H9 (cell line): ENCODE measurements at regions not wholly inside any gene's neighbourhood (a gene's known extent, or its start where the extent isn't known, plus 50 kb on each side); places are given as distances from the start of the nearest gene placed in this dataset.
A peak's percentile ranks its signal among the peaks of the same experiment; 100 is the strongest.

Source experiments
- DNase-seq: peaks from one replicate; pipeline ENCODE4 v3.0.0-alpha.2; 2017
- H2AFZ ChIP-seq: one replicate; pipeline ENCODE4 v1.6.1; 2013; ENCODE audit warnings: mild to moderate bottlenecking, low read length, control low read depth, moderate library complexity
- H2AK5ac ChIP-seq: 2 replicates; pipeline ENCODE4 v1.6.1; 2013; ENCODE audit warnings: low read length, control low read depth, mixed read lengths; ENCODE audit not compliant: insufficient read length
- H2BK120ac ChIP-seq: one replicate; pipeline ENCODE4 v1.6.1; 2013; ENCODE audit warnings: low read depth, mild to moderate bottlenecking, low read length, control low read depth, inconsistent platforms; ENCODE audit not compliant: poor library complexity, severe bottlenecking
- H2BK12ac ChIP-seq: 2 replicates; pipeline ENCODE4 v1.6.1; 2013; ENCODE audit warnings: low read length, control low read depth, mixed read lengths, low read depth; ENCODE audit not compliant: insufficient read length
- H2BK15ac ChIP-seq: 2 replicates; pipeline ENCODE4 v1.6.1; 2013; ENCODE audit warnings: low read depth, low read length, control low read depth
- H2BK20ac ChIP-seq: one replicate; pipeline ENCODE4 v1.6.1; 2013; ENCODE audit warnings: low read depth, mild to moderate bottlenecking, low read length, control low read depth, inconsistent platforms; ENCODE audit not compliant: poor library complexity, severe bottlenecking
- H2BK5ac ChIP-seq: 2 replicates; pipeline ENCODE4 v1.6.1; 2013; ENCODE audit warnings: low read length, control low read depth, mixed read lengths; ENCODE audit not compliant: insufficient read length
- H3K14ac ChIP-seq: 2 replicates; pipeline ENCODE4 v1.6.1; 2013; ENCODE audit warnings: low read length, control low read depth; ENCODE audit not compliant: insufficient read depth
- H3K18ac ChIP-seq: 2 replicates; pipeline ENCODE4 v1.6.1; 2013; ENCODE audit warnings: low read depth, mild to moderate bottlenecking, mixed read lengths, low read length, control low read depth; ENCODE audit not compliant: insufficient read length
- H3K23ac ChIP-seq: 2 replicates; pipeline ENCODE4 v1.6.1; 2013; ENCODE audit warnings: low read length, control low read depth, mixed read lengths, low read depth; ENCODE audit not compliant: insufficient read length
- H3K23me2 ChIP-seq: 2 replicates; pipeline ENCODE4 v1.6.1; 2013; ENCODE audit warnings: low read depth, mild to moderate bottlenecking, mixed read lengths, low read length, control low read depth; ENCODE audit not compliant: insufficient read length, poor library complexity, severe bottlenecking
- H3K27ac ChIP-seq: 2 replicates; pipeline ENCODE4 v1.5.1; 2013; ENCODE audit warnings: low read length, control low read depth, mixed read lengths, low read depth; ENCODE audit not compliant: insufficient read length
- H3K27me3 ChIP-seq: 2 replicates; pipeline ENCODE4 v1.6.1; 2013; ENCODE audit warnings: low read length, control low read depth, inconsistent platforms; ENCODE audit not compliant: insufficient read depth
- H3K4ac ChIP-seq: 2 replicates; pipeline ENCODE4 v1.6.1; 2013; ENCODE audit warnings: low read depth, mild to moderate bottlenecking, control low read depth, inconsistent platforms, low read length, moderate library complexity
- H3K4me1 ChIP-seq: 2 replicates; pipeline ENCODE4 v1.6.1; 2013; ENCODE audit warnings: low read length, control low read depth, inconsistent platforms; ENCODE audit not compliant: insufficient read depth
- H3K4me2 ChIP-seq: 2 replicates; pipeline ENCODE4 v1.6.1; 2013; ENCODE audit warnings: low read length, control low read depth, mixed read lengths; ENCODE audit not compliant: insufficient read length, insufficient read depth
- H3K56ac ChIP-seq: 2 replicates; pipeline ENCODE4 v1.6.1; 2013; ENCODE audit warnings: low read depth, mild to moderate bottlenecking, mixed read lengths, low read length, control low read depth; ENCODE audit not compliant: insufficient read length
- H3K79me1 ChIP-seq: 2 replicates; pipeline ENCODE4 v1.6.1; 2013; ENCODE audit warnings: low read depth, mild to moderate bottlenecking, moderate library complexity, low read length, control low read depth, inconsistent platforms; ENCODE audit not compliant: insufficient read depth, poor library complexity, severe bottlenecking
- H3K79me2 ChIP-seq: 2 replicates; pipeline ENCODE4 v1.6.1; 2013; ENCODE audit warnings: low read length, control low read depth, inconsistent platforms; ENCODE audit not compliant: insufficient read depth
- H3K9ac ChIP-seq: 2 replicates; pipeline ENCODE4 v1.6.1; 2013; ENCODE audit warnings: low read length, control low read depth, mixed read lengths; ENCODE audit not compliant: insufficient read length; ENCODE audit errors: extremely low read depth
- H3K9me3 ChIP-seq: one replicate; pipeline ENCODE4 v1.6.1; 2013; ENCODE audit warnings: low read depth, low read length, inconsistent platforms; ENCODE audit not compliant: control insufficient read depth
- H3T11ph ChIP-seq: one replicate; pipeline ENCODE4 v1.6.1; 2013; ENCODE audit warnings: mild to moderate bottlenecking, low read length, control low read depth, inconsistent platforms
- H4K20me1 ChIP-seq: one replicate; pipeline ENCODE4 v1.6.1; 2013; ENCODE audit not compliant: control insufficient read depth, insufficient read length, insufficient read depth
- H4K5ac ChIP-seq: 2 replicates; pipeline ENCODE4 v1.6.1; 2013; ENCODE audit warnings: low read depth, mild to moderate bottlenecking, mixed read lengths, low read length, control low read depth; ENCODE audit not compliant: insufficient read length
- H4K8ac ChIP-seq: replicated peaks from 2 replicates; pipeline ENCODE4 v1.6.1; 2013; ENCODE audit warnings: low read length, control low read depth, mixed read lengths, low read depth; ENCODE audit not compliant: insufficient read length
- H4K91ac ChIP-seq: 2 replicates; pipeline ENCODE4 v1.6.1; 2013; ENCODE audit warnings: low read depth, mild to moderate bottlenecking, moderate library complexity, mixed read lengths, low read length, control low read depth; ENCODE audit not compliant: insufficient read length
- H3K27ac Mint-ChIP-seq, 3 experiments: 2 replicates in 2 of 3; 3 replicates in 1 of 3; pipeline ENCODE4 v1.8.0; 2020 to 2021; ENCODE audit warnings: mixed read lengths in 3 of 3, mild to moderate bottlenecking in 1 of 3, moderate library complexity in 1 of 3
- H3K27me3 Mint-ChIP-seq: 2 replicates; pipeline ENCODE4 v1.8.0; 2021; ENCODE audit warnings: low read depth, mild to moderate bottlenecking, moderate library complexity, mixed read lengths
- H3K36me3 Mint-ChIP-seq, 3 experiments: 2 replicates in 2 of 3; 3 replicates in 1 of 3; pipeline ENCODE4 v1.8.0; 2020 to 2021; ENCODE audit warnings: low read depth in 3 of 3, mixed read lengths in 3 of 3; ENCODE audit not compliant: insufficient read depth in 1 of 3
- H3K4me1 Mint-ChIP-seq, 2 experiments: 2 replicates each; pipeline ENCODE4 v1.8.0; 2020; ENCODE audit warnings: mixed read lengths in 2 of 2
- H3K4me3 Mint-ChIP-seq, 2 experiments: 2 replicates in 1 of 2; 3 replicates in 1 of 2; pipeline ENCODE4 v1.8.0; 2020 to 2021; ENCODE audit warnings: mild to moderate bottlenecking in 2 of 2, mixed read lengths in 2 of 2, moderate library complexity in 1 of 2
- H3K9me3 Mint-ChIP-seq, 2 experiments: 2 replicates in 1 of 2; 3 replicates in 1 of 2; pipeline ENCODE4 v1.8.0; 2020; ENCODE audit warnings: mild to moderate bottlenecking in 2 of 2, mixed read lengths in 2 of 2, moderate library complexity in 1 of 2
- CTCF ChIP-seq: fragments of 200-600 bp; sonication (generic); conservative IDR thresholded peaks from 3 replicates; pipeline ENCODE4 v1.8.0; 2021; ENCODE audit warnings: antibody characterized with exemption, mild to moderate bottlenecking
- WGBS: extraction: QIAGEN DNeasy Blood & Tissue Kit; methylation state at CpG from one replicate; pipeline ENCODE4 v1.1.7; 2013; ENCODE audit warnings: missing lambda C conversion rate, low lambda C conversion rate, mixed read lengths; ENCODE audit not compliant: insufficient read length; ENCODE audit errors: extremely low coverage; 5-methylcytosine and 5-hydroxymethylcytosine counted together

DNA sequence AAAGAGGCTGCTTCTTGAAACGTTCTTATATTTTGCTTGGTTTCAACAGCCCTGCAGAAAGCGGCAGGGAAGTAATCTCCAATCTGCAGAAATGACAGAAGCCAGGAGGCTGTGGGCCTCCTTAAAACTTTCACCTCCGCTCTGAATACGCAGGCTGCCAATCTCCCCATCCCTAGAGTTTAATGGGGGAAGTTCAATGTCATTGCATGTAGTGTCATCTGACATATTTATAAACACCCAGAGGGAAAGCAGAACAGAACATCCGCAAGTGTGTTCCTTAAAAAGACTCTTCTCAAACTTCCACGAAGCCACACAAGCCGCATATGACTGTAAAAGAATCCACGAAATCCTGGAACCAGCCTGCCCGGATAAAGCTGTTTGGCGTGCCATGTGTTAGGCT, 148.8 kb upstream of the TBL1X start:
- no peak overlapping the region for H2BK20ac ChIP-seq
- H2BK120ac ChIP-seq, result no peak overlapping the region
- H3K79me1 ChIP-seq, result no peaks in the 10 kb centered on the region
- H3K23me2 ChIP-seq, result no peaks in the 10 kb centered on the region
- H3K79me2 ChIP-seq, result no peaks in the 10 kb centered on the region
- H3K4me1 ChIP-seq, result peaks cover 8% of the 10 kb centered on the region
- H2AK5ac ChIP-seq, result no peak overlapping the region
- no peaks in the 10 kb centered on the region for H3K27me3 ChIP-seq
- H3K14ac ChIP-seq, result no peak overlapping the region
- H3K36me3 Mint-ChIP-seq, result peaks cover 0 to 7% (median 4%) of the 10 kb centered on the region in 3 experiments; a peak in 1 of 7 replicates
- no CpG with 5 or more reads among the region's 10 CpGs for WGBS
- H2BK15ac ChIP-seq, result no peak overlapping the region
- H4K8ac ChIP-seq, result no peak overlapping the region
- no peak overlapping the region for H2BK5ac ChIP-seq
- no peak overlapping the region for H3K23ac ChIP-seq
- H3K4ac ChIP-seq, result no peak overlapping the region
- H4K20me1 ChIP-seq, result no peaks in the 10 kb centered on the region
- no peaks in the 10 kb centered on the region for H3K9me3 ChIP-seq
- H3K18ac ChIP-seq, result no peak overlapping the region
- no peak overlapping the region for H2BK12ac ChIP-seq
- DNase-seq, result no peak
- no peak overlapping the region for H3K27ac ChIP-seq
- no peak overlapping the region for H4K91ac ChIP-seq
- H3T11ph ChIP-seq, result no peak overlapping the region
- H3K27ac Mint-ChIP-seq, result 0 out of 7 replicates have a peak overlapping the region, but pooled peaks of 1 of the 3 experiments have one; percentile 23
- H3K4me3 Mint-ChIP-seq, result no peak overlapping the region
- peaks cover 0 to 51% of the 10 kb centered on the region in 2 experiments; a peak in 2 of 5 replicates for H3K9me3 Mint-ChIP-seq
- no peak overlapping the region for H3K9ac ChIP-seq
- no peak for TF ChIP-seq CTCF
- H3K27me3 Mint-ChIP-seq, result no peaks in the 10 kb centered on the region
- no peak overlapping the region for H3K56ac ChIP-seq
- no peak overlapping the region for H3K4me2 ChIP-seq
- no peak overlapping the region for H4K5ac ChIP-seq
- H2AFZ ChIP-seq, result no peak overlapping the region
- H3K4me1 Mint-ChIP-seq, result peaks cover 12% of the 10 kb centered on the region in 2 experiments
